DMS79 treated with DMSO at 0.1 percent for 48 hours (cell line): ENCODE measurements at regions not wholly inside any gene's neighbourhood (a gene's known extent, or its start where the extent isn't known, plus 50 kb on each side); places are given as distances from the start of the nearest gene placed in this dataset.
"Not testable (repeated sequence)": the region's sequence is repeated elsewhere in the genome, so short reads cannot be mapped to it uniquely, and the experiment has no call there.

Source experiments
- DNase-seq: peaks from one replicate; lab custom pipeline; 2025; lab: John Stamatoyannopoulos, UW

- not testable (repeated sequence) for DNase-seq
Measured at GRCh38 chr12:14032191-14032590, 50.8 kb upstream of the GRIN2B start.

GRCh38 chr12:14043776-14044175 is 62.4 kb upstream of the GRIN2B start:
- DNase-seq, result no peak

GRCh38 chr12:14048941-14049545 is 67.6 kb upstream of the GRIN2B start:
- DNase-seq, result no peak

GRCh38 chr12:14057895-14058294 is 76.5 kb upstream of the GRIN2B start:
- no peak for DNase-seq

GRCh38 chr12:14058717-14059116 is 77.3 kb upstream of the GRIN2B start:
- DNase-seq, result no peak

GRCh38 chr12:14059548-14059947 is 78.1 kb upstream of the GRIN2B start:
- DNase-seq, result no peak

GRCh38 chr12:14065616-14066015 is 84.2 kb upstream of the GRIN2B start:
- no peak for DNase-seq

GRCh38 chr12:14066021-14066420 is 84.6 kb upstream of the GRIN2B start:
- no peak for DNase-seq

GRCh38 chr12:14068961-14069360 is 87.6 kb upstream of the GRIN2B start:
- DNase-seq, result no peak

- no peak for DNase-seq
Measured at GRCh38 chr12:14071833-14072232, 90.4 kb upstream of the GRIN2B start.

GRCh38 chr12:14072987-14073386 is 91.6 kb upstream of the GRIN2B start:
- DNase-seq, result no peak

GRCh38 chr12:14075797-14076393 is 94.5 kb upstream of the GRIN2B start:
- no peak for DNase-seq

- DNase-seq, result no peak
Measured at GRCh38 chr12:14076538-14076937, 95.1 kb upstream of the GRIN2B start.

- DNase-seq, result no peak
Measured at GRCh38 chr12:14086838-14087237, 105.4 kb upstream of the GRIN2B start.

GRCh38 chr12:14099994-14100393 is 118.6 kb upstream of the GRIN2B start:
- no peak for DNase-seq

GRCh38 chr12:14101556-14101955 is 120.2 kb upstream of the GRIN2B start:
- DNase-seq, result not testable (repeated sequence)

GRCh38 chr12:14111230-14111865 is 129.9 kb upstream of the GRIN2B start:
- DNase-seq, result no peak

- no peak for DNase-seq
Measured at GRCh38 chr12:14113031-14113430, 131.6 kb upstream of the GRIN2B start.

- DNase-seq, result no peak
Measured at GRCh38 chr12:14126692-14127091, 145.3 kb upstream of the GRIN2B start.

GRCh38 chr12:14129611-14130195 is 148.3 kb upstream of the GRIN2B start:
- no peak for DNase-seq

- no peak for DNase-seq
Measured at GRCh38 chr12:14135996-14136395, 154.6 kb upstream of the GRIN2B start.

- DNase-seq, result no peak
Measured at GRCh38 chr12:14138495-14138894, 157.1 kb upstream of the GRIN2B start.
